DMS153 treated with DMSO at 0.1 percent for 48 hours (cell line): ENCODE measurements at regions not wholly inside any gene's neighbourhood (a gene's known extent, or its start where the extent isn't known, plus 50 kb on each side); places are given as distances from the start of the nearest gene placed in this dataset.
"Not testable (repeated sequence)": the region's sequence is repeated elsewhere in the genome, so short reads cannot be mapped to it uniquely, and the experiment has no call there.

Experiments
- DNase-seq: peaks from one replicate; lab custom pipeline; 2025; ENCODE audit not compliant: unreplicated experiment; lab: John Stamatoyannopoulos, UW

GRCh38 chr9:13457795-13458194 is 178.3 kb upstream of the MPDZ start:
- DNase-seq, result no peak

DNA sequence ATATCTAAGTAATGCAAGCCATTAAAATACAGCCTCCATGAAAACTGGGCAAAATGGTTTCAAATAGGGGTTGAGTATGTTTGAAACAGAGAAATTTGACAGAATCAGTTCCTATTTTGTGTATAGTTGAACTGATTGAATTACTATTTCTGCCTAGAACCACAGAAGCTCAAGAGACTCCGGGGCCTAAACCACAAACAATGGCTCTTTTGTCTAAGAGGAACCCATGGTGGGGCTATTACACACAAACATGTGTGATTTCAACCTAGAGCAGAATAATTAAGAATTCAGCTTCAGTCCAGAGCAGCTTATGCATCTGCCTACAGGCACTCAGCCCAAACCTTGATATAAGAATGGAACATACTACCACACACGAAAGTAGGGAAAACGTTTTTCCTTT is 171.2 kb upstream of the MPDZ start:
- no peak for DNase-seq

DNA sequence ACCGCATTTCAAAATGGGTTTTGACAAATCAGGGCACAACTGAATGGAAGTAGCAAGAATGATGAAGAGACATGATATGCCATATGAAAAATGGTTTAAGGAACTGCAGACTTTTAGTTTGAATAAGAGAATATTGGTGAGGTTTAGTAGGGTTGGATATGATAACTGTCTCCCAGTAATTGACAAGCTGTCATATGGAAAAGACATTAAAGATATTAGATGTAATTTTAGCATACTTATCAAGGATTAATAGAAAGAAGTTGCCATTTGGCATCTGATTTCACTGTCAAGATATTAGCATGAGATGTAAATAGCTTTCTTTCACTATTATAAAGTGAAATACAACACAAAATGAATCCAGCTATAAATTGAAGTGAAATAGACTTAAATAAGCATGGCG is 169.0 kb upstream of the MPDZ start:
- DNase-seq, result no peak

DNA sequence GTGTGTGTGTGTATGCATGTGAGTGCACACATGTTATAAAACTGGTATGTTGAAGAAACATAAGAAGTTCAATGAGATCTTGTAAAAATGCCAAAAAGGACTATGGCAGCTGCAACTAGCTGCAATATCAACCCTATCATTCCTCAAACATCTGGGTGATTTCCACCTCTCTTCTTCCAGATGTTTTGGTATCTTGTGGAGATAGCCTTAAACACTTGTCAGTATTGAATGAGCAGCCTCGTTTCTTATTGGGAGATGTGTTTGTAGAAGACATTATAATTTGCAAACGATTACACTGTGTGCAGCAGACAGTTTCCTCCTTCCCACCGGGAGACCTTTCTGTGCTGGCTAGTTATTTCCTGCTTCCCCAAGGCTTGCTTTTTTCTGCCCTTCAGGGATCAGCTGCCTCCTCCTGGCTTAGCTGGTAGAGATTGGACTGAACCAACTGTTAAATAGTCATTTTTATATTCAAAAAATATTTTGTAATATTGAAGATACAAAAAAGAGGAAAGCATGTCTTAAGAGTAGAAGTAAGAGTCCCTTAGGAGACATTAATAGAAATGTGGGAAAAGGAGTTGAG is 168.4 kb upstream of the MPDZ start:
- DNase-seq, result peak; percentile 87

GRCh38 chr9:13446938-13447842 is 167.7 kb upstream of the MPDZ start:
- peak; percentile 76 for DNase-seq

DNA sequence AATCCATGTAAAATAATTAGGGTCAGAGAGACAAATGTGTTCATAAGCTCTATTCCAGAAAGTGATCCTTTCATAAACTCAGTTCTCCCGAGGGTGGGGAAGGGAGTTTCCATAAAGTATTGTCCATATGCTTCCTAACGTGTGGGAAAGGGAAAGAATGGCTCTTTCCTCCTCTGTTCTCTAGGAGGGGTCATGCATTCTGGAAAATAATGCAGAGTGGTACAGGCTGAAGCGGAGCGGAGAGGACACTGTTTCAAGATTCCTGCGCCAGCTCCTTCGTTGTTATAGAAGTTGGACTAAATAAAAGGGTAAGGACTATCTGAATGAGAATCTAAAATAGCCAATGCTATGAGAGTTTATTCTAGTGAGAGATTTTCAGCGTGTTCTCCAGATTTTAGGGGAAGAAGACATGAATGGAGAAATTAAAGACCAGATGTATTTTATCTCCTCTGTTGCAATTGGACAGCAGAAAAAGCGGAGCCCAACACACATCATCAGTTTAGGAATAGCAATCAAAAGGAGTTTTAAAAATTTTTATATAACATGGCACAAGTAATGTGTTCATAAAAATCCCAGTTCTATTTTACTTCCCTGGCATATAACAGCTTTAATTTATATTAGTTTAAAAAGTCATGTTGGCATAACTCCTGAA is 166.9 kb upstream of the MPDZ start:
- peak; percentile 78 for DNase-seq

DNA sequence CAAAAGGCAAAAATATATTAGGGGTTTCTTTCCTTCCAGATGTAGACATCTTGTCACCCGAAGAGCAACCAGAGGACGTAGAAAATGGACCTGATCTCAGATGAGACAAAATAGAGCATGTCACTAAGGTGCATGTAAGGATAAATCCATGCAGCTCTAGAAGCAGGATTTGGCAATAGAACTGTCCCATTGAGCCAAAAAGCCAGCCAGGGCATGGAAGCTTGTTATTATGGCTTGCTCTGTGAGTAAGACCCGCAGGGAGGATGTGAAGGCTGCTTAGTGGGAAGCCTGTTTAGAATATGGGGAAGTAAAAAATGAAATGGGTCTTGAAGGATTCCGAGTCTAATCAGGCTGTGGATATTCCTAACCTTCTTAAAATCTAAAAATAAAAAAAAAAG is 165.6 kb upstream of the MPDZ start:
- peak; percentile 66 for DNase-seq

- DNase-seq, result peak; percentile 87
Measured at GRCh38 chr9:13444245-13445102, 165.0 kb upstream of the MPDZ start.

DNA sequence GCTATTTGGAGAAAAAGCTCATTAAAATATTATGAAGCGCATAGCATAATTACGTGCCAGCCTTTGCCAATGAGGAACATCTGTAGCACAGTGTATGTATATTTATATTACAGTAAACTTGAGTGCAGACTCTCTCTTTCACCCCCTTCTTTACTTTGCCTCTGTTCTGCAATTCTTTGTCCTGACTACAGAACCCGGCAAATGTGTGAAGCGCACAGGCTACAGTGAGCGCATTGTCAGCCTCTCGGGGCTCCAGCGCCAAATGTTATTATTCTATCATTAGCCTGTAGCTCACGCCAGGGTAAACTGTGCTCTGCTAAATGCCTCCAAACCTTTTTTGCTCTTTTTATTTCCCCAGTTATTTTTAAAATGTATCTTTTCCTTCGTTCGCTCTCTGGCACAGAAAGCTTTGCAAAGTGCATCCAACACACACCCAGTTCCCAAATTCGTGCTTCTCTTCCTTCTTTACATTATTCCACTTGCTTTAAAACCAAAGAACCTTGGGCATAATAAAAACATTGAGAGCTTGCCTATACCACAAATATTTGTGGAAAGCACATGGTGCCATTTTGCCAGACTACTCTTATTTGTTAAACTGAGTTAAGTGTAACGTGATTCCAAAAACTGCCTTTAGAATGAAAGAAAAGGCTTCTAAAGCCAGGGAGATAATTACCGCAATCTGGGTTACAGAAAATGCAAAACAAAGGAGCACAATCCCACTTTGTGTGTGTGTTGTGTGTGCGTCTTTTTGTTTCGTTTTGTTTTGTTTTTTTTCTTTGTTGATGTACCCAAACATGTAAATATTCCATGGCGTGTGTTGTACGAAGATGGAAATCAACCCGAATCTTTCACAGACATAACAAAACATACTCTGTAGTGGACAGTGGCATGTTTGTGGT is 164.1 kb upstream of the MPDZ start:
- peak; percentile 93 for DNase-seq

DNA sequence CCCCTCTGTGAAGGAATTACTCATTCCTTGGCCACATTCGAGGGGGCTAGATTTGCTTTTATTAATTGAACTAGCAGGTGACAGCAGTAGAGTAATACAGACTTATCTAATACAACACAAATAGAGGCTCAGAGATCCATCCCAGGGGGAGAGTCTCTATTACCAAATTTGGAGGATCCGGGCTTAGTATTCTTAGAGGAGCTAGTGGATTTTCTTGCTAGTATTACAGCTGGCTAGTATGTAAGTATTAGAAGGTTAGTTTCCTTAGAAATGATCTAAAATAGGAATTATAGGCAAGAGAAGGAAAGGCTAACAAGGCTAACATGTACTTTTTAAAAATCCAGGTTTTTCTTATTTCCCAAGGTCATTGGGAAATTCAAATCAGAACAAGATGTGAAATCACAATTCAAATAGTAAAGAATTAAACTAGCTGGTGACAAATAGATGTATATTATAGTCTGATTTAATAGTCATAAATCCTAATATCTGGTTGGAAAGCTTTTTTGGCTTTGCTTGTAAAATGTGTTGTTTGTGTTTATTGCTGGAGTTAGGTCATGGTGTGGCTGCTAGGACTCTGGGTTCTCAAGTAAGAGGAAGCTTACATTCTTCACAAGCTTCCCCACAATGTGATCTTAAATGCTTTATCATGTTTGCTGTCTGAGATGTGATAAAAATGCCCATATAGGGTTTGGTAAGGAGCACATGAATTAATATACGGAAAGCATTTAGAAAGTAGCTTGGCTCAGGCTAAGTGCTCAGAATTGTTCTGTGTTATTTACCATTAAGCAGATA is 160.4 kb upstream of the MPDZ start:
- DNase-seq, result no peak

DNA sequence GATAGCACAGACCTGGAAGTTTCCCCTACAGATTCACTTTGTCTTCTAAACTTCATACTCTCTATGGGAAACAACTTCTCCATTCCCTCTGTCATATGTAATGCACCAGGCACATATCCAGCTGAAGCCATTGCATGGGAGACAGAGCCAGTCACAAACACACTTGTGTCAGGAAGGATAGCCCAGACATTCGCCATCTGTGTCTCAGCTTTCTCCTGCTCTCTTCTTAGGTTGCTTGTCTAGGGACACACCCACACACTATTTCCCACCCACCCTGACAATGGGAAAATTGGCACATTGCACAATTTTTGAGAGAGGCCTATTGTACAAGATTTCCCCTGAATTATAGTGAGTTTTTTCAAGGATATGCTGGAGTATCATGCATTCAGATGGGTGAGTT is 158.4 kb upstream of the MPDZ start:
- no peak for DNase-seq

- DNase-seq, result no peak
Measured at GRCh38 chr9:13436591-13436990, 157.1 kb upstream of the MPDZ start.

GRCh38 chr9:13433453-13433852 is 154.0 kb upstream of the MPDZ start:
- not testable (repeated sequence) for DNase-seq

DNA sequence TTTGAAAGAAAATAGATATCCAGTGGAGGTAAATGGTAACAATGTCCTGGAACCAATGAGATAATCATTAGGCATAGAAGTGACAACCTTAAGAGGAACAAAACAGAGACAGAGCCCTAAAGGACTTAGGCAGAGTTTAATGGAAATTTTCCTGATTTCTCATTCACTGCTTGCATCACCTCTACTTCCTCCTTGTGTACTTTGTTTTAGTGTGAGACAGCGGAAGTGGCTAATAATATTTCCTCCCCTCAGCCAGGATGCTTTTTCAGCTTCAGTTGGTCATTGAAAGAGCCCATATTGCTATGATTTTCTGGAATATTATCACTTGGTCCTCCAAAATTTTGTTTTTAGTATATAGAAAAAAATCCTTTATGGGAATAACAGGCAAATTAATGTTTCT is 153.4 kb upstream of the MPDZ start:
- no peak for DNase-seq

GRCh38 chr9:13431692-13432091 is 152.2 kb upstream of the MPDZ start:
- DNase-seq, result no peak

- DNase-seq, result no peak
Measured at GRCh38 chr9:13431222-13431536, 151.7 kb upstream of the MPDZ start.

GRCh38 chr9:13430368-13431221 is 151.1 kb upstream of the MPDZ start:
- DNase-seq, result peak; percentile 61

- DNase-seq, result peak; percentile 64
Measured at GRCh38 chr9:13429301-13430190, 150.1 kb upstream of the MPDZ start.
